ENCODE measurements at regions not wholly inside any gene's neighbourhood (a gene's known extent, or its start where the extent isn't known, plus 50 kb on each side); places are given as distances from the start of the nearest gene placed in this dataset.

DNA sequence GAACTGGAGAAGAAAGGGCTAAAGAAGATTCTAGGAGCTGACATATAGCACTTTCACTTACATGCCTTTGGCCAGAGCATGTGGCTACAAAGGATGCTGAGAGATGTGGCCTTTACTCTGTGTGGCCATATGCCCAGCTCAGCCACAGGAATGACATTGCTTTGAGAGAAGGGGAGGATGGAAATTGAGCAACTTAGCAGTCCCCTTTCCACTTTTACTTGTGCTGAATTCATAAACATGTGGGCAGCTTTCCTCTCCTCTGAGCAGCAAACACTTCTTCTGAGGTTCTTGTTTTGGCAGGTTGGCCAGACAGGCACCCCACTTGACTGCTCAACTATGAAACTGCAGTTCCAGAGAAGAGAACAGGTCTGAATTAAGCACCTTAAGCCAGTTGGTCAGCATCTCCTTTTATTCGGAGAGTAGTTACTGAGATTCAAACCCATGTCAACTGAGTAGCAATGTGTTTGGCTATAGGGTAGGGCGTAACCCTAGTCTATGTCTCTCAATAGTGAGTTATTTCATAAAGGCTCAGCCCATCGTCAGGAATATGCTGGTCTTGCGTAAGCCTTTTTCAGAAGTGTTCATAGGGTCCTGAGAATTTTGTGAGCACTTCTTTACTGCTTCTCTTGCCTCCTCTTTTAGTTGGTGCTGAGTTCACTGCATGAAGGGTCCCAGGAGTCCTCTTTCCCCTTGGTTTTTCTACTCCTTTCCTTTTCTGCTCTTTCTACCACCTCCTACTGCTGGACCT lies 134.5 kb downstream of the PALM2AKAP2 start:
- DNase-seq: no peak

DNA sequence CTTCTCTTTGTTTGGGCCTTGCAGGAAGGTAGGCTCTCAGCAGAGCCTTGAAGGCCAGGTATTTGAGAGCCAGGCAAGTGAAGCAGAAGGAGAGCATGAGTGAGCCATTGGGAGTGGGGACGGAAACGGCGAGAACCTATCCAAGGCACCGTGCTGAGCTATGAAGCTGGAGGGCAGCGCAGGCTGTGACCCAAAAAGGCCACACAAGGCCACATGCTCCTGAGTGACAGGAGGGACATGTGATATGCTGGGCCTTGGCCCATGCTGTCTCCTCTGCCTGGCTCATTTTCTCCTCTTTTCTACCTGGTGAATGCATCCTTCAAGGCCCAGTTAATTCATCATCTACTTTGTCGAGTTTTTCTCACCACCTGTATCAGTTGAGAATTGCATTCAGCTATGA lies 136.3 kb downstream of the PALM2AKAP2 start:
- DNase-seq: no peak

DNA sequence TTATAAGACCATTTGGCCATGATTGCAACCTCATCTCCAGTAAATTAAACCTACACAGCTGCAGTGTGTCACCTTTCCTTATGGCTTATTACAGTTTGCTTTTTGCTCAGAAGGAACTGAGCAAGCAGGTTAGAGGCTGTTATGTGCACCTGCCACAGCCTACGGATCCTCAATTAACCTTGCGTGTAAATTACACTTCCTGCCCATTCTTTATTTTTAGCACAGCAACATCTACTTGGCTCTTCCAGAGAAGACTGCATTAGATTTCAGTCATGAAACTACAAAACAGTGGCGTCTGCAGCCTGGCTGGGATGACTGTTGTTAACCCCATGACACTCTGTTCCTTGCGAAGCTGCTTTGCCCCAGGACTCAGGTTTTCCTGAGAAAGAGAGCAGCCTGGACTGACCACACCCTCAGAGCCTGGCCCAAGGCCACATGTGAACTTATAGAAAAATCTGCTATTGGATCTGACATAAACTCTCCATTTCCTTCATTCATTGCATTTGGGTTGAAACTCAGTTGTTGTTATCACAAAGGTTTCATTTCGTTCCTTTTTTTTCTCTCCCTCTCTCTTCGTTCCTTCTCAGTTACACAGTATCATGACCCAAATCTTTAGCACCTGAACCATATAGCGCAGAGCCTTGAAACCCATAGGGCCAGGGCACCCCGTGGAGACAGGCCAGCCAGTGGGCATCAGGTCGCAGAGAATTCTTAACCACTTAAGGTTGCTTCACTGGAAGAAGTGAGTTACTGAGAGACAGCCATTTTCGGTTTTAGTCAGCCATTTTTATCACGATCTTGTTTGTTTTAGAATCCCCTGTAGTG lies 138.6 kb downstream of the PALM2AKAP2 start:
- DNase-seq: no peak

DNA sequence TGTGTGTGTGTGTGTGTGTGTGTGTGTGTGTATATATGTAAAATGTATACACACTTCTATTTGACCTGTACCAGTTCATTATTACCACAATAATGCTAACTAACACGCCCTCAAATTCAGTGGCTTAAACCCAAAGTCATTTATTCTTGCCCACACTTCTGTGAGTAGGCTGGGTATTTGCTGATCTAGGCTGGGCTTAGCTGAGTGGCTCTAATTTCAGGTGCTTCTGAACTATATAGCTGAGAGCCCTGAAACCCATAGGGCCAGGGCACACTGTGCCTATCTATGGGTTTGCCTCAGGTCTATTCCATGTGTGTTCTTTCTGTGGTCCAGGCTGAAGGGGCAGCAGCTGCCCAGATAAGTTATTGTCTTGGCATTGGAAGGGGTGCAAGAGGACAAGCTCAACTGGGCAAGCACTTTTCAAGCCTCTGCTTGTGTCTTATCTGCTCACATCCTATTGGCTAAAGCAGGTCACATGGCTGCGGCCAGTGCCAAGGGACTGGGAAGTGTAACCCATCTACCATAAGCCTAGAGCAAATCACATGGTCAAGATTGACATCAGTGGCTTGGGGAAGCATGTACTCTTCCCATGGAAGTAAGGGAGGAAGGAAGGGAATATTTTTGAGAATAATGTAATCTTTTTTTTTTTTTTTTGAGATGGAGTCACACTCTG lies 139.9 kb downstream of the PALM2AKAP2 start:
- DNase-seq: no peak

DNA sequence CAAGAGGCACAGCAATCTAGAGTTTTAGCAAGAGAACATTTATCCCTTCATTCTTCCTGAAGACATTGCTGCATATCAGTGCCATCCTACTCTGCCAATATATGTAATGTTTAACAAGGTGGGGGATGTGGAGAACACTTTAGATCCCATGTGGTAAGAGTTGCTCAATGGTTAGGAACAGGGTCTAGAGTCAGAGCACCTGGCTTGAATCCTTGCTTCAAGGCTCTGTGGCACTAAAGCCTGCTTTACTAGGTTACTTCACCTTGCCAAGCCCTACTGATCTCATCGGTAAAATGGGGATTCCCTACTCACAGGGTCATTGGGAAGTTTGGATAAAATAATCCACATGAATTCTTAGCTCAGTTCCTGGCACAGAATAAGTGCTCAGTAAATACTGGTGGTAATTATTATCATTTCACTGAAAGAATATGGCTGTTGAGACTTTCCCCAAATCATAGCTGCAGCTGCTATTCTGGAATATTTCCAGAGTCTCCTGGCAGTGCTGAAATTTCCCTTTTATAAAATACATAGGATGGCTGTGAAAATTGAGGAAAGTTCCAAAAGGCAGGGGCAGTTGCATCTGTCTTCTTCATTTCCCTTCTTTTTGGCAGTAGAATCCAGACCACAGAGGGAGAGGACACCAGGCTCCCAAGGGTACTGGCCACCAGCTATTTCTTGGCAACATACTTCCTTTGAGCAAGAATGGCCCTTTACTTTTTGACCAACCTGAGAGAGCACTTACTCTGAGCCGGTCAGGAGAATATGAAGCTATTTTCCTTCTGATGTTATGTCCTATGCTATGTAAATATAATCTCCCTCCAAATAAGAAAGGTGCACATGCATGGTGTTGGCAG lies 142.8 kb downstream of the PALM2AKAP2 start:
- DNase-seq: no peak

DNA sequence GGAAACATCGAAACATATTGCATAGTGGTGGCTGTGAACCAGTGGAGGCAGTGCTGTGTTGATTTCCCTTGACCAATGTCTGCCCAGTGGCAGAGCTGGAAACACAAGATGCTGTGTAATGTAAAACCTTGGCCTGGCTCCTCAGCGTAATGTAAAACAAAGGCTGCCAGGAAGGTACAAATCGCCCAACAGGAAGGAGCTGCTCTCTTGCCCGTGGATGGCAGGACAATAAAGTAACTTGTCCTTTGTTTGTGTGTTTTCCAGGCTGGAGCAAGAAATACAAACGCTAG lies 143.4 kb downstream of the PALM2AKAP2 start:
- no peak for DNase-seq

DNA sequence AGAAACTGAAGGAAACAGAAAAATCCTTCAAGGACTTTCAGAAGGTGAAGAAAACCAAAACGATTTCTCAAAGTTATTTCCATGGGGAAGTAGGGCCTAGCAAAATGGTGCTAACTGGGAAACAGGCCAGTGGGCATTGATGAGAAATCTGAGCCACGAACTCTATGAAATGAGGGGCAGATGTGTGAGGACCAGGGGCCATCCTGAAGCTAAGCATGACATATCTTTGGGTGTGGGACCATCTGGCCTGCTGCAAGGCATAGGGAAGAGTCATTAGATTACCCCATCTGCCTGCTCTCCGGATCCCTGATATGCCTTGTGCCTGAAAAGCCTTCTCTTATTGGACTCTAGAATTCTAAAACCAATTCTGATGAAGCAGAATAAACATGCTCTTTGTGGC lies 143.8 kb downstream of the PALM2AKAP2 start:
- DNase-seq: no peak

DNA sequence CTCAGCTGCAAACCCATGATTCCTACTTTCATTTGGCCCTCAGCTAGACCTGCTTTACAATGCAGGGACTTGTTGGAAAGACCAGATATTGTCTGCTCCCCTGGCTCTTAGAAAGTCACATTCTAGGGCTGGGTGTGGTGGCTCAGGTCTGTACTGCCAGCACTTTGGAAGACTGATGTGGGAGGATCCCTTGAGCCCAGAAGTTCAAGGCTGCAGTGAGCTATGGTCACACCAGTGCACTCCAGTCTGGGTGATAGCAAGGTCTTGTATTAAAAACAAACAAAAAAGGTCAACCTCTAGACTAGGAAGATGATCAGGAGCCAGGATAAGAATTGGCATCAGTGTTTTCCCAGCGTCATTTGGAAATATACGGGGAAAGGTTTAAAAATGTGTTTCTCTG lies 145.8 kb downstream of the PALM2AKAP2 start:
- DNase-seq: no peak

DNA sequence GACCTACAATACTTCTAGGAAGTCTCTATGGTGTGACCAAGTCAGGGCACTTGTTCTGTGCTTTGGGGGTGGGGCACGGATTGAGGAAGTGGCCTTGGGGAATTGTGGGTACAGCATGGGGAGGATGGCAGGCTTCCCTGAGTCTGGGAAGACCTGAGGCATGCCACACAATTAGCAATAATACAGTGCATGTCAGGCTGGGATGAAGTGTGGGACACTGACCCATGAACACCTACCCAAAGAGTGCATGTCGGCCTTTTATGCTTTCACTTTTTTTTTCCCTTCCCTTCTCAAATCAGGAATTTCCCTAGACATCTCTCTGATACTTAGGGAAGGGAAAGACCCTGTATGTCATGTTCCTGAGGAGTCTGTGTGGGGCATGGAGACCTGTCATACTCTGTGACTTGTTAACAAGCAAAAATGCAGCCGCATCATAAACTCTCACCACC lies 146.4 kb downstream of the PALM2AKAP2 start:
- no peak for DNase-seq

DNA sequence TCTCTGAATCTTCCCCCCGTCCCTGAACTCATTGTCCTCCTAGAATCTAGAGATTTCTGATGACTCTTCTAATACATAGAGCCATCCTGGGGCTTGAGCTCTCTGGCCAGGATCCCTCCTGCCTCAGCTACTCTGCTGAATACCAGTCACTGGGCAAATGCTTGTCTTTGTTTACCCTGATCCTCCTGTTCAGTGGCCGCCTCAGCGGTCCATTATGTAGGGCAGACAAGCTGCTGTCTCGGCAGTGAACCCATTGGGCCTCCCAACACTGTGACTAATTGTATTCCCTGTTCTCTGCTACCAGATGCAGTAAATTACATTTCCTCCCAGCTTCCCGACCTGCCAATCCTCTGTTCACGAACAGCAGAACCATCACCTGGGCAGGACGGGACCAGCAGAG lies 151.6 kb downstream of the PALM2AKAP2 start:
- no peak for DNase-seq

DNA sequence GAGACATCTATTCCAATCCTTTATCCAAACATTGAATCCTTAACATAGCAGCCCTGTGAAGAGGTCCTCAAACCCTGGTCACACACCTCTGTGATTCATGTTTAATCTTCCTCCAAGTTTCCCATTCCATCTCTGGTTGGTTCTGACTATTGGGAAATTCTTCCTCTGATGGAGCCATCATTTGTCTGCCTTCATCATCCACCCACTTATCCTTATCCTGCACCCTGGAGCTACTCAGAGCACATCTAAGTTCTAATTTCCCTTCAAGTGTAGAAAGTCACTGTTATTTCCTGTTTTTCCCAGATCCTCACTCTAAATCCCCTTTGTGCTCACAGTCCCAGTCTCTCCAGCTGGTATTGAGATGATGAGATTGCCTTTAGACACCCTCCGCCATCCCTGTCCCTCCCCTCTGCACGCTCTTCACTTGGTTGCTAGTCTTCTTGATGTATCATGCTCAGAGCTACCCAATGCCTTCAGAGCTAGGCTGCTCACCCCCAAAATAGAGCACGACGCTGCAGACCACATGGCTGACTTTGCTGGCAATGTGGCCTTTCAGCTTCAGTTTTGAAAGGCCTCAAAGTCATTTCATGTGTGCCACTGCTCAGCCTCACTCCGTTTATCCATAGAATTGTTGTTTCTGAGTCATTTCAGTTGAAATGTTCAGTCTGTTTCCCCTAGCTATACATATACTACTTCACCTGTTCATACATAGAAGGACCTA lies 154.3 kb downstream of the PALM2AKAP2 start:
- no peak for DNase-seq

DNA sequence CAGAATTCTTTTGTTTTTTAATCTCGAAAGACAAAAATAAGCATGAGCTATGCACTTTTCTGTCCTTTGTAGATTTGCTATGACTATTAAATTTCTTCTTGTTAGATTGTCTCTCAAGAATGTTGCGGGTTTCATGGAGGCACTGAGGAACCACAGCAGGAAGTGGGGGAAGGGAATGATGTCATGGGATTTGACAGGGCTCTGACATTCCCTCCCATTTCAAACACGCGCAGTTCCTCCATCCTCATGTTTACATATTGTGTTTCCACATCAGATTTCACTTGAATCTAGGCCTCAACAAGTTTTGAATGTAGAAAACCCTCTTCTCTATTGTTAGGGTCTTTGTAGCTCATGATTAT lies 154.8 kb downstream of the PALM2AKAP2 start:
- no peak for DNase-seq

DNA sequence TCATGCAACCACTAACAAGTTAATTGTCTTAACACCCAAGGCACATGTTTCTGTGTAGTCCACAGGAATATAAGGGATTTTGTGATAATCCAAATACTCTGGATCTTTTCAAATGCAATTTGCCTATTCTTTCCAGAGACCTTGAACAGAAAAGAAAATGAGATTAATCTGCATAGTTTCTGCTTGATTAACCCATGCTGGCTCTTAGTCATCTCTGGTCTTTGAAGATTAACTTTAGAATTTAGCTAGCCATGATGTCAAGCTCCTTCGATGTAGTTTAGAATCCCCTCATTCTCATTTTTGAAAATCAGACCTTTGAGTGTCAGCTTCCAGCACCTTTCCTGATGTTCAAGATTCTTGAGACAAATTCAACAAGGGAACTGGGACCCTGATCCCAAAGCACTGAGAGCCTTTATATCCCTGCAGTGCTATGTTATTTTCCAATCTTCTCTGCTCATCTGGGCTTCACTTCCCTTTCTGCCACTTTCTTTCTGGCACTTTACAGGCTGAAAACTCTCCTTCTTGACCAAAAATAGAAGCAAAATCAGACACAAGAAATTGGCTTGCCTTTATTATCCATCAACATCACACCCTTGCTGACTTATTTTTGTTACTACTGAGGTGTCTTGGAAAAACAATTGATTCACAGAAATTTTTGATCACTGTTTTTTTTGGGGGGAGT lies 155.5 kb downstream of the PALM2AKAP2 start:
- DNase-seq: no peak

DNA sequence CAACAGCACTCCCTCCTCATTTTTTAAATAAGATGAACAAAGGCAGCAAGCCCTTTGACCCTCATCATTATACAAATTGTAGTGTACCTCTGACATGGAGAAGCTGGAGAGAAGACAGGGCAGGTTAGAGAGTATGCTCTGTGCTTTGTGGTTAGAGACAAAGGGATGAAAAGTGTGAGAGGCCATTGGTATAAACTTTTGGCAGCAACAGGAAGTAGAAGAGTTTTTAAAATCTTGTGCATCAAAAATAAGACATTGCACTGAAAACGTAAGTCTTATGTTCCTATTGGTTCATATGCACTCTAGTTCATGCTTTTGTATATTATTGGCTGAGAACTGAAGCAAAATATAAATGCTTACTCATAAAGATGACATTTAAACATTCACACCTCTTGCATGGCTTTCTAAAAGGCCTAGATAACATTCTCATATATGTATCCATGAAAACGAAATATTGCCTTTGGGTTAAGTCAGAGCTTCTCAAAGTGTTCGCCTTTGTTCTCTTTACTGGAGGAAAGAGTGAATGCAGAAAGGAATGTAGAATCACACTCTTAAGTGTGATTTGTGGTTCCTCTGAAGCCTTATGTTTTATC lies 158.0 kb downstream of the PALM2AKAP2 start:
- no peak for DNase-seq

DNA sequence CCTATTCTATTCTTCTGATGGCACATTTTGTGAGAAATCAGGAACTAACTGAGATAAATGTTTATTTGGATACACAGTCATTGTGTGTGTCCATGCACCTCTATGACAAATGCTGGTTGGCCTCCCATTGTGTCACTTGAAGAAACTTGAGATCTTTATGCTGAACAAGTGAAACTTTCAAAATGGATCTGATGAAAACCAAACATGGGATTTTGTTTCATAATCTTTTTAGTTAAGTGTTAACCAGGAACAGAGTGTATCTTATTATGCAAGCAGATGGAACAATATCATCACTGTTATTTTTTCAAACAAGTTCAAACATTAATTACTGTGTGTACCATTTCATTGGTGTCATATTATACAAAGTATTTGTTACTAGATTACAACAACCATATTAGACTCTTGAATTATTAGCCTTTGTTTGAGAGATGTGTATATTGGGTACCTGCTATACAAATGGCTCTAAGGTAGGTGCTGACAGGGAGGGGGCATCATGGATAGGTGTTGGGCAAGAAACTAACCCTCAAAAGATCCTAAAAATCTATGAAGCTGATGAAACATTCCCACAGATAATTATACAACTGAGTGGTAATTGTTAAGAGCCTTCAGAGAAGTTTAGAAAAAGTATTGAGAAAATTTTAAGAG lies 159.8 kb downstream of the PALM2AKAP2 start:
- DNase-seq: no peak

DNA sequence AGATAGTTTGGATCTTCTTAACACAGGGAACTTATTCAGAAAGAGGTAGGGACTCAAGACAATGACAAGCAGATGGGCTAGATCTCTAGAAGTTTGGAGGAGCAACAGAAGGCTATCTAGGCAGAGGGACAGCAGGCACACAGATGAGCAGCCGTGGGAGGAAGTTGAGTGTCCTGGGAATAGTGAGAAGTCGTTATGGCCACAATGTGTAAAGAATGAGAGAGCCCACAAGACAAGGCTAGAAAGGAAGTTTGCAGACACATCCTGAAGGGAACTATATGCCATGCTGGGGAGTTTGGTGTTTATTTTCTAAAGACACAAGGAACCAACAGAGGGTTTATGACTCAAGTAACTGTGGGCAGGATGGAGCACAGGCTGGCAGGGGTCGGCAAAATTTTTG lies 160.6 kb downstream of the PALM2AKAP2 start:
- DNase-seq: no peak

DNA sequence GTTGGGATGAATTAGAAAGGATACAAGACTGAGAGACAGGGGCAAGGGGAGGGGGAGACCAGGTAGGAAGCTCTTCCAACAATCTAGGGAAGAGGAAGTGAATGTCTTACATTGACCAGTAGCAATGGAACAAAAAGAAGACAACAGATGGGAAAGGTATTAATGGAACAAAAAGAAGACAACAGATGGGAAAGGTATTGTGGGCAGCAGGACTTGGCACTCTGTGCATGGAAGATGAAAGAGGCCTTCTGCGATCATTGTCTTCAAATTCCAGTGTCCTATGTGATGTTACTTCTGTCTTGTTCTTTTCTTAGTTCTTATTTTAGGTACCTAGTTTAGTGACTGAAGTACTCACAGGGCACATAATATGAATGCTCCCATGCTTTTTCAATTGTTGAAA lies 161.8 kb downstream of the PALM2AKAP2 start:
- no peak for DNase-seq

DNA sequence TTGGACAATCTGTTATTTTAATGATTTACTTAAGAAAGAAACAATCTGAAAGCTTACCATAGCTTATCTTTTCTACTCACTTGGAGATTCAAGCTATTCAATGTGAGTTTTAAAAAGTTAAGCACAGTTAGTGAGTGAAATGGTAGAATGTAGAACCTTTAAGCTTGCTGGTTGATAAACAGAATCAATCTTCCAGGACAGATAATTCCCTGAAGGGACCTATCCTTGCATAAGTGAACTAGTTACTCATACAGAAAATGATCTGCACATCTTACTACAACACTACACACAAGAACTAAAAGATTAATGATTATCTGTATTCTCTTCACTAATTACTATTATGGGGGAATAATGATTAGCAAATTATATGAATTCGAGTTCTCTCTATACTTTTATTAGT lies 165.6 kb downstream of the PALM2AKAP2 start:
- DNase-seq: no peak

DNA sequence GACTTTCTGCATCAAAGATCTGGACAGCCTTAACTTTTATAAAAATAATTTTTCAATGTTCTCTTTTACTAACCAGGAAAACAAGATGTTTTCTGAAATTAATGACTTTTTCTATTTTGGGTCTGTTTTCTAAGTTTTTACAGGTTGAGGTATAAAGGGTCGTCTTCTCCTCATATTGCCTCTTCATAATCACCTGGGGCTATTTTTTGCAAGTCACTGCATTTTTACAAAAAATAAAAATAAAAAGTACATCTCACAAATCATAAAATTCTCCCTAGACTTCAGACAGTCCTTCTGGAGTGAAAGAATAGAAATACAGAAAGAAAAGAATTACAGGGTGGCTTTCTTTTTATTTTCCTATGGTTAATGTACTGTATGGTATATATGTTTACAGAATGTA lies 168.5 kb downstream of the PALM2AKAP2 start:
- no peak for DNase-seq

DNA sequence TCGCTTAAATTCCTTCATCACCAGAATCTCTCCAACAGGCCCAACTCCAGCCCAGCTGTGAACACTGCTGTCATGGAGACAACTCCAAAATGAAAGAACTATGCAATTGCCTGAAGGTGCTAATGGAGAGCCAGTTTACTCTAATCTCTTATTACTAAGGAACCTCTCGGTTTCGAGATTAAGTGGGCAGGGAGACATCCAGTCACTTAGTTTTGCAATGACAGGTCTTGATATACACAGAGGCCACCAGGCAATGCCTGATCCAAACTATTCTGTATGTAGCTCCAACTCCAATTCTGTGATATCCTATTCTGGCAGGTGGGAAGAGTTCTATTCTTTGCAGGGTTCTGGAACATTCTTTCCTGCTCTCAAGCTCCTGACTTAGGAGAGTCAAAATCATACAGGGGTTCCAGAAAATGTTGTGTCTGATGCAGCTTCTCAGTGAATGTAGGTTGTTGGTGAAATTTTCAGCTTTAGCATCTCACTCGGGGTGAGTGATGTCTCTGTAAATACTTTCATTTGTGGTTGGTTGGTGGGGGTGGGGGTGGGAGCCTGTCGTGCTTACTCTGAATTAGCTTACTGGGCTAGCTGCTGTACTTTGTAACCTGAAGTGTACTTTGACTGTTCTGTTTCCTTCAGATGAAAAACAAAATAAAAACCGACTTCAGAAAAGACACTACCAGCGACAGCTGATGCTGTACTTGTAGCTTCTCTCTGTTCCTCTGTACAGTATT lies 170.9 kb downstream of the PALM2AKAP2 start:
- no peak for DNase-seq
